H9 (cell line): ENCODE measurements at regions not wholly inside any gene's neighbourhood (a gene's known extent, or its start where the extent isn't known, plus 50 kb on each side); places are given as distances from the start of the nearest gene placed in this dataset.

Experiments
- DNase-seq: peaks from one replicate; pipeline ENCODE4 v3.0.0-alpha.2; 2017
- H2AFZ ChIP-seq: one replicate; pipeline ENCODE4 v1.6.1; 2013; ENCODE audit warnings: mild to moderate bottlenecking, low read length, control low read depth, moderate library complexity
- H2AK5ac ChIP-seq: 2 replicates; pipeline ENCODE4 v1.6.1; 2013; ENCODE audit warnings: low read length, control low read depth, mixed read lengths; ENCODE audit not compliant: insufficient read length
- H2BK120ac ChIP-seq: one replicate; pipeline ENCODE4 v1.6.1; 2013; ENCODE audit warnings: low read depth, mild to moderate bottlenecking, low read length, control low read depth, inconsistent platforms; ENCODE audit not compliant: poor library complexity, severe bottlenecking
- H2BK12ac ChIP-seq: 2 replicates; pipeline ENCODE4 v1.6.1; 2013; ENCODE audit warnings: low read length, control low read depth, mixed read lengths, low read depth; ENCODE audit not compliant: insufficient read length
- H2BK15ac ChIP-seq: 2 replicates; pipeline ENCODE4 v1.6.1; 2013; ENCODE audit warnings: low read depth, low read length, control low read depth
- H2BK20ac ChIP-seq: one replicate; pipeline ENCODE4 v1.6.1; 2013; ENCODE audit warnings: low read depth, mild to moderate bottlenecking, low read length, control low read depth, inconsistent platforms; ENCODE audit not compliant: poor library complexity, severe bottlenecking
- H2BK5ac ChIP-seq: 2 replicates; pipeline ENCODE4 v1.6.1; 2013; ENCODE audit warnings: low read length, control low read depth, mixed read lengths; ENCODE audit not compliant: insufficient read length
- H3K14ac ChIP-seq: 2 replicates; pipeline ENCODE4 v1.6.1; 2013; ENCODE audit warnings: low read length, control low read depth; ENCODE audit not compliant: insufficient read depth
- H3K18ac ChIP-seq: 2 replicates; pipeline ENCODE4 v1.6.1; 2013; ENCODE audit warnings: low read depth, mild to moderate bottlenecking, mixed read lengths, low read length, control low read depth; ENCODE audit not compliant: insufficient read length
- H3K23ac ChIP-seq: 2 replicates; pipeline ENCODE4 v1.6.1; 2013; ENCODE audit warnings: low read length, control low read depth, mixed read lengths, low read depth; ENCODE audit not compliant: insufficient read length
- H3K23me2 ChIP-seq: 2 replicates; pipeline ENCODE4 v1.6.1; 2013; ENCODE audit warnings: low read depth, mild to moderate bottlenecking, mixed read lengths, low read length, control low read depth; ENCODE audit not compliant: insufficient read length, poor library complexity, severe bottlenecking
- H3K27ac ChIP-seq: 2 replicates; pipeline ENCODE4 v1.5.1; 2013; ENCODE audit warnings: low read length, control low read depth, mixed read lengths, low read depth; ENCODE audit not compliant: insufficient read length
- H3K27me3 ChIP-seq: 2 replicates; pipeline ENCODE4 v1.6.1; 2013; ENCODE audit warnings: low read length, control low read depth, inconsistent platforms; ENCODE audit not compliant: insufficient read depth
- H3K4ac ChIP-seq: 2 replicates; pipeline ENCODE4 v1.6.1; 2013; ENCODE audit warnings: low read depth, mild to moderate bottlenecking, control low read depth, inconsistent platforms, low read length, moderate library complexity
- H3K4me1 ChIP-seq: 2 replicates; pipeline ENCODE4 v1.6.1; 2013; ENCODE audit warnings: low read length, control low read depth, inconsistent platforms; ENCODE audit not compliant: insufficient read depth
- H3K4me2 ChIP-seq: 2 replicates; pipeline ENCODE4 v1.6.1; 2013; ENCODE audit warnings: low read length, control low read depth, mixed read lengths; ENCODE audit not compliant: insufficient read length, insufficient read depth
- H3K56ac ChIP-seq: 2 replicates; pipeline ENCODE4 v1.6.1; 2013; ENCODE audit warnings: low read depth, mild to moderate bottlenecking, mixed read lengths, low read length, control low read depth; ENCODE audit not compliant: insufficient read length
- H3K79me1 ChIP-seq: 2 replicates; pipeline ENCODE4 v1.6.1; 2013; ENCODE audit warnings: low read depth, mild to moderate bottlenecking, moderate library complexity, low read length, control low read depth, inconsistent platforms; ENCODE audit not compliant: insufficient read depth, poor library complexity, severe bottlenecking
- H3K79me2 ChIP-seq: 2 replicates; pipeline ENCODE4 v1.6.1; 2013; ENCODE audit warnings: low read length, control low read depth, inconsistent platforms; ENCODE audit not compliant: insufficient read depth
- H3K9ac ChIP-seq: 2 replicates; pipeline ENCODE4 v1.6.1; 2013; ENCODE audit warnings: low read length, control low read depth, mixed read lengths; ENCODE audit not compliant: insufficient read length; ENCODE audit errors: extremely low read depth
- H3K9me3 ChIP-seq: one replicate; pipeline ENCODE4 v1.6.1; 2013; ENCODE audit warnings: low read depth, low read length, inconsistent platforms; ENCODE audit not compliant: control insufficient read depth
- H3T11ph ChIP-seq: one replicate; pipeline ENCODE4 v1.6.1; 2013; ENCODE audit warnings: mild to moderate bottlenecking, low read length, control low read depth, inconsistent platforms
- H4K20me1 ChIP-seq: one replicate; pipeline ENCODE4 v1.6.1; 2013; ENCODE audit not compliant: control insufficient read depth, insufficient read length, insufficient read depth
- H4K5ac ChIP-seq: 2 replicates; pipeline ENCODE4 v1.6.1; 2013; ENCODE audit warnings: low read depth, mild to moderate bottlenecking, mixed read lengths, low read length, control low read depth; ENCODE audit not compliant: insufficient read length
- H4K8ac ChIP-seq: replicated peaks from 2 replicates; pipeline ENCODE4 v1.6.1; 2013; ENCODE audit warnings: low read length, control low read depth, mixed read lengths, low read depth; ENCODE audit not compliant: insufficient read length
- H4K91ac ChIP-seq: 2 replicates; pipeline ENCODE4 v1.6.1; 2013; ENCODE audit warnings: low read depth, mild to moderate bottlenecking, moderate library complexity, mixed read lengths, low read length, control low read depth; ENCODE audit not compliant: insufficient read length
- H3K27ac Mint-ChIP-seq, 3 experiments: 2 replicates in 2 of 3; 3 replicates in 1 of 3; pipeline ENCODE4 v1.8.0; 2020 to 2021; ENCODE audit warnings: mixed read lengths in 3 of 3, mild to moderate bottlenecking in 1 of 3, moderate library complexity in 1 of 3
- H3K27me3 Mint-ChIP-seq: 2 replicates; pipeline ENCODE4 v1.8.0; 2021; ENCODE audit warnings: low read depth, mild to moderate bottlenecking, moderate library complexity, mixed read lengths
- H3K36me3 Mint-ChIP-seq, 3 experiments: 2 replicates in 2 of 3; 3 replicates in 1 of 3; pipeline ENCODE4 v1.8.0; 2020 to 2021; ENCODE audit warnings: low read depth in 3 of 3, mixed read lengths in 3 of 3; ENCODE audit not compliant: insufficient read depth in 1 of 3
- H3K4me1 Mint-ChIP-seq, 2 experiments: 2 replicates each; pipeline ENCODE4 v1.8.0; 2020; ENCODE audit warnings: mixed read lengths in 2 of 2
- H3K4me3 Mint-ChIP-seq, 2 experiments: 2 replicates in 1 of 2; 3 replicates in 1 of 2; pipeline ENCODE4 v1.8.0; 2020 to 2021; ENCODE audit warnings: mild to moderate bottlenecking in 2 of 2, mixed read lengths in 2 of 2, moderate library complexity in 1 of 2
- H3K9me3 Mint-ChIP-seq, 2 experiments: 2 replicates in 1 of 2; 3 replicates in 1 of 2; pipeline ENCODE4 v1.8.0; 2020; ENCODE audit warnings: mild to moderate bottlenecking in 2 of 2, mixed read lengths in 2 of 2, moderate library complexity in 1 of 2
- WGBS: extraction: QIAGEN DNeasy Blood & Tissue Kit; methylation state at CpG from one replicate; pipeline ENCODE4 v1.1.7; 2013; ENCODE audit warnings: missing lambda C conversion rate, low lambda C conversion rate, mixed read lengths; ENCODE audit not compliant: insufficient read length; ENCODE audit errors: extremely low coverage; 5-methylcytosine and 5-hydroxymethylcytosine counted together
- TF ChIP-seq, protein P1 (sequence below): fragments of 200-600 bp; sonication (generic); conservative IDR thresholded peaks from 3 replicates; pipeline ENCODE4 v1.8.0; 2021; ENCODE audit warnings: antibody characterized with exemption, mild to moderate bottlenecking

DNA sequence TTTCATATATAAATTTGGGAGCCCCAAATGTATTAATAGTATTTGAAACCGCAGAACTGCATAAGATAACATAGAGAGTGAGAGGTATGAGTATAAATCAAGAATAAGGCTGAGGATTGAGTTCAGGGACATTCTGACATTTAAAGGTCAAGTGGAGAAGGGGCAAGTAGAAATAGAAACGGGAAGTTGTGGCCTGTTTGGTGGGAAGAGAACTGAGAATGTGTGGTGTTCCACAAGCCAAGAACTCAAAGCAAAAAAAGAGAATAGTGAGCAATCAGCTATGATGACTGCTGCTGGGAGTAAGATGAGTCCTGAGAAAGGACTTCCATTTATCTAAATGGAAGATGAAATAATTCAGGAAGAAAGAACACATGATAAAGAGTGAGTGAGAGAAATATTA lies 418.4 kb downstream of the CD109 start:
- Histone ChIP-seq H3T11ph (no peak overlapping the region), H4K20me1 (no peaks in the 10 kb centered on the region), H4K8ac (no peak overlapping the region), H3K9ac (no peak overlapping the region), H2BK12ac (no peak overlapping the region), H2BK15ac (no peak overlapping the region), H2BK5ac (no peak overlapping the region), H2BK120ac (no peak overlapping the region), H3K4me1 (no peaks in the 10 kb centered on the region), H2AK5ac (no peak overlapping the region), H3K4me2 (no peak overlapping the region), H3K14ac (no peak overlapping the region), H3K27me3 (no peaks in the 10 kb centered on the region), H3K23me2 (no peaks in the 10 kb centered on the region), H3K56ac (no peak overlapping the region), H4K5ac (no peak overlapping the region), H2AFZ (no peak overlapping the region), H2BK20ac (no peak overlapping the region), H4K91ac (no peak overlapping the region), H3K79me2 (no peaks in the 10 kb centered on the region), H3K18ac (no peak overlapping the region), H3K79me1 (no peaks in the 10 kb centered on the region), H3K9me3 (no peaks in the 10 kb centered on the region), H3K23ac (no peak overlapping the region), H3K4ac (no peak overlapping the region), H3K27ac (no peak overlapping the region)
- H3K4me1 Mint-ChIP-seq = no peaks in the 10 kb centered on the region
- TF ChIP-seq, protein P1, sequence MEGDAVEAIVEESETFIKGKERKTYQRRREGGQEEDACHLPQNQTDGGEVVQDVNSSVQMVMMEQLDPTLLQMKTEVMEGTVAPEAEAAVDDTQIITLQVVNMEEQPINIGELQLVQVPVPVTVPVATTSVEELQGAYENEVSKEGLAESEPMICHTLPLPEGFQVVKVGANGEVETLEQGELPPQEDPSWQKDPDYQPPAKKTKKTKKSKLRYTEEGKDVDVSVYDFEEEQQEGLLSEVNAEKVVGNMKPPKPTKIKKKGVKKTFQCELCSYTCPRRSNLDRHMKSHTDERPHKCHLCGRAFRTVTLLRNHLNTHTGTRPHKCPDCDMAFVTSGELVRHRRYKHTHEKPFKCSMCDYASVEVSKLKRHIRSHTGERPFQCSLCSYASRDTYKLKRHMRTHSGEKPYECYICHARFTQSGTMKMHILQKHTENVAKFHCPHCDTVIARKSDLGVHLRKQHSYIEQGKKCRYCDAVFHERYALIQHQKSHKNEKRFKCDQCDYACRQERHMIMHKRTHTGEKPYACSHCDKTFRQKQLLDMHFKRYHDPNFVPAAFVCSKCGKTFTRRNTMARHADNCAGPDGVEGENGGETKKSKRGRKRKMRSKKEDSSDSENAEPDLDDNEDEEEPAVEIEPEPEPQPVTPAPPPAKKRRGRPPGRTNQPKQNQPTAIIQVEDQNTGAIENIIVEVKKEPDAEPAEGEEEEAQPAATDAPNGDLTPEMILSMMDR = no peak
- no peaks in the 10 kb centered on the region for H3K36me3 Mint-ChIP-seq
- H3K4me3 Mint-ChIP-seq = no peak overlapping the region
- no CpG with 5 or more reads among the region's 2 CpGs for WGBS
- no peaks in the 10 kb centered on the region; the same call in 1 of the 2 replicates for H3K27me3 Mint-ChIP-seq
- no peak overlapping the region for H3K27ac Mint-ChIP-seq
- DNase-seq = no peak
- H3K9me3 Mint-ChIP-seq = no peaks in the 10 kb centered on the region; a peak in 1 of 5 replicates
